Calu3 (cell line): ENCODE measurements at regions not wholly inside any gene's neighbourhood (a gene's known extent, or its start where the extent isn't known, plus 50 kb on each side); places are given as distances from the start of the nearest gene placed in this dataset.

Source experiments
- BruUV-seq: library from RNA; stranded (reverse); fragments of 400-500 nt; replicated peaks from 2 replicates; lab custom pipeline; 2021; lab: Mats Ljungman, UMichigan
- CTCF ChIA-PET: fragments of 300-600 bp; sonication (Branson Sonifier 250); formaldehyde crosslinking; loops from one replicate; lab custom pipeline; 2022; ENCODE audit warnings: antibody characterized with exemption; lab: Charles Lee
- DNase-seq: peaks from one replicate; pipeline ENCODE4 v3.0.0; 2022
- H3K27ac Mint-ChIP-seq: one replicate; pipeline ENCODE4 v1.8.0; 2022; ENCODE audit warnings: mixed read lengths; ENCODE audit not compliant: unreplicated experiment
- H3K27me3 Mint-ChIP-seq: one replicate; pipeline ENCODE4 v1.8.0; 2022; ENCODE audit warnings: mixed read lengths; ENCODE audit not compliant: unreplicated experiment
- H3K36me3 Mint-ChIP-seq: one replicate; pipeline ENCODE4 v1.8.0; 2022; ENCODE audit warnings: mild to moderate bottlenecking, moderate library complexity, mixed read lengths; ENCODE audit not compliant: insufficient read depth, unreplicated experiment
- H3K4me1 Mint-ChIP-seq: one replicate; pipeline ENCODE4 v1.8.0; 2022; ENCODE audit warnings: mild to moderate bottlenecking, low read depth, mixed read lengths; ENCODE audit not compliant: unreplicated experiment
- H3K4me3 Mint-ChIP-seq: one replicate; pipeline ENCODE4 v1.8.0; 2022; ENCODE audit warnings: mild to moderate bottlenecking, low read depth, moderate library complexity, mixed read lengths; ENCODE audit not compliant: unreplicated experiment
- H3K9me3 Mint-ChIP-seq: one replicate; pipeline ENCODE4 v1.8.0; 2022; ENCODE audit warnings: low read depth, mixed read lengths; ENCODE audit not compliant: unreplicated experiment
- CTCF ChIP-seq: fragments of 200-600 bp; IDR thresholded peaks from one replicate; pipeline ENCODE4 v1.8.0; 2022; ENCODE audit warnings: antibody characterized with exemption; ENCODE audit not compliant: unreplicated experiment
- intact Hi-C: fragments of 100-400 bp; cut with micrococcal nuclease; formaldehyde crosslinking; loops from one replicate; pipeline ENCODE4 v1.10.0; 2022; ENCODE audit not compliant: unreplicated experiment

DNA sequence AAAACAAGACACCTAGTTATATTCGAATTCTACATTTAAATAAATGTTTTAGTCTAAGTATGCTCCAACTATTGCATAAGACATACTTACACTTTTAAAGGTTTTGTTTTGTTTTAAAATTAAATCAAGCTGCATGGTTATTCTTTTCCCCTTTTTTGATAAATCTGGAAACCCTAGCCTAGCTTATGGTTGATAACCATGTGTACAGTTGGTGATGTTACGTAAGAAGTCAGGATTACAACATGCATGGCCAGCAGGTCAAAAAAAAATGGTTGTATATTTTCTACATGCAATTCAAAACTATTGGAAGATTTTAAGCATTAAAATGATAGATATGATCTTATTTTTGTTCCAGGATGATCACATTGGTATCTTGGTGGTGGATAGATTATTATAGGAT, 1600.6 kb downstream of the PLA2G4A start:
- no peak for TF ChIP-seq CTCF
- H3K4me3 Mint-ChIP-seq, result no peak overlapping the region
- intact Hi-C loops, result no loop called here
- no TSS peak for BruUV-seq
- DNase-seq, result no peak
- no peaks in the 10 kb centered on the region for H3K4me1 Mint-ChIP-seq
- H3K27ac Mint-ChIP-seq, result no peak overlapping the region
- H3K27me3 Mint-ChIP-seq, result no peaks in the 10 kb centered on the region
- no peaks in the 10 kb centered on the region for H3K36me3 Mint-ChIP-seq
- H3K9me3 Mint-ChIP-seq, result no peaks in the 10 kb centered on the region
- CTCF ChIA-PET, result no interaction called here

DNA sequence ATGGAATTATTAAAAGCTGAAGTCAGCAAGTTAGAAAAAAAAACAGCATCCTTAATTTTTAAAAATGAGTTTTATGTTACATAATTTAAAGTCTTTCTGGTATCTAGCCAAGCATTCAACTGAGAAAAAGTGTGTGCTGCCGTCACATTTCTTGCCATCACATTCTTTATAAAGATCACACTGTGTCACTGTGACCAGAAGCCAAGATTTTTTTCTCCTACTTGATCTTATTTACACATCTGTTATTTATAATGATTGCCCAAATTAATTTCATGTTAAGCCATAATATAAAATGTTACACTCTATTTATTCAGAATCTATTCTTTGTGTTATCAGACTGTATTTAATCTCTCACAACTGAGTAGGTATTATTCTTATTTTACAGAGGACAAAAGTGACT, 1603.7 kb downstream of the PLA2G4A start:
- no peak for TF ChIP-seq CTCF
- no peaks in the 10 kb centered on the region for H3K4me1 Mint-ChIP-seq
- H3K27ac Mint-ChIP-seq, result no peak overlapping the region
- intact Hi-C loops, result no loop called here
- no peaks in the 10 kb centered on the region for H3K27me3 Mint-ChIP-seq
- H3K9me3 Mint-ChIP-seq, result no peaks in the 10 kb centered on the region
- BruUV-seq, result no TSS peak
- H3K4me3 Mint-ChIP-seq, result no peak overlapping the region
- no peak for DNase-seq
- no peaks in the 10 kb centered on the region for H3K36me3 Mint-ChIP-seq
- CTCF ChIA-PET, result no interaction called here

DNA sequence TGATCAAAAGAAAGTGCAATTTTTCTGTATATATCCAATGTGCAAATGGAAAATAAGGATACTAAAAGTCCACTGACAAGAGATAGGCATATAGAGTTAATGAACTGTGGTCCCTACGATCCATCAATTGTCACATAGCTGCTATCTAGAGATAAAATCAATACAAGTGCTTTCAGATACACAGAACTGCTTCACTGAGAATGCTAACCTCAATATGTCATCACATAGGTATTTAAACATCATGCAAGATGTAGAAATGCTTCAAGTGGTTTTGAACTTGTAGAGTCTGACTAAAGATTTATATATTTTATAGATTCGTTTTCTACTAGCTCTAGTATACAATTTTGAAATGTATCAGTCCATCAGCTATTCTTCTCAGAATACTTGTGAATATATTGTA, 1604.7 kb downstream of the PLA2G4A start:
- intact Hi-C loops, result no loop called here
- CTCF ChIA-PET, result no interaction called here
- no TSS peak for BruUV-seq
- no peak overlapping the region for H3K4me3 Mint-ChIP-seq
- H3K36me3 Mint-ChIP-seq, result no peaks in the 10 kb centered on the region
- no peaks in the 10 kb centered on the region for H3K9me3 Mint-ChIP-seq
- no peaks in the 10 kb centered on the region for H3K4me1 Mint-ChIP-seq
- H3K27ac Mint-ChIP-seq, result no peak overlapping the region
- TF ChIP-seq CTCF, result no peak
- no peaks in the 10 kb centered on the region for H3K27me3 Mint-ChIP-seq
- DNase-seq, result no peak

- intact Hi-C loops, result no loop called here
- H3K36me3 Mint-ChIP-seq, result no peaks in the 10 kb centered on the region
- H3K27me3 Mint-ChIP-seq, result no peaks in the 10 kb centered on the region
- no peak for TF ChIP-seq CTCF
- H3K27ac Mint-ChIP-seq, result no peak overlapping the region
- H3K4me3 Mint-ChIP-seq, result no peak overlapping the region
- BruUV-seq, result no TSS peak
- no peaks in the 10 kb centered on the region for H3K4me1 Mint-ChIP-seq
- CTCF ChIA-PET, result no interaction called here
- no peaks in the 10 kb centered on the region for H3K9me3 Mint-ChIP-seq
- DNase-seq, result no peak
Observed at GRCh38 chr1:188444526-188444925, 1615.8 kb downstream of the PLA2G4A start.

DNA sequence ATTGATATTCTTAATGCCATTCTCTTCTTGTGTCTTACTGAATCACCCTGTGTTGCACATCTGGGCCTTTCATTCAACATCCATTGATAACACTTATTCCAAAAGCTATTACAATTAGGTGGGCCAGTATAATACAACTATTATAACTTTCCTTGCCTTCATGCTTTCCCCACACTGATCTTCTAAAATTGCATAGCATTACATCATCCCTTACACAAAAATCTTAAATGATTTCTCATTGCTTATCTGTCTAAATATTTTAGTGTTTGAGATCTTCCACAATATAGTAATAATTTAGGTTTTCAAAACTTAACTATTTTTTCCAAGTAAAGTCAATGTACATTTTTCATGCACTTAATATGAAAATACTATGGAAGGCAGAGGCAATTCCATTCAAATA, 1634.1 kb downstream of the PLA2G4A start:
- intact Hi-C loops, result no loop called here
- Mint-ChIP-seq H3K9me3 (peaks cover 4% of the 10 kb centered on the region), H3K27me3 (no peaks in the 10 kb centered on the region), H3K36me3 (no peaks in the 10 kb centered on the region), H3K4me3 (no peak overlapping the region), H3K27ac (no peak overlapping the region), H3K4me1 (no peaks in the 10 kb centered on the region)
- BruUV-seq, result no TSS peak
- TF ChIP-seq CTCF, result no peak
- DNase-seq, result no peak
- CTCF ChIA-PET, result no interaction called here
